Lung (tissue), 11 donors: ENCODE measurements at regions not wholly inside any gene's neighbourhood (a gene's known extent, or its start where the extent isn't known, plus 50 kb on each side); places are given as distances from the start of the nearest gene placed in this dataset.

Experiments used
- ATAC-seq: fragments of 200-7000 bp; cut with Tn5 transposase; one replicate; pipeline ENCODE4 v1.9.1; 2020; ENCODE audit warnings: moderate number of reproducible peaks; ENCODE audit not compliant: insufficient read depth, low FRiP score
- DNase-seq, 3 donors: peaks; one replicate each; pipeline ENCODE4 v3.0.0-alpha.2; 2013 to 2017
- H3K27ac ChIP-seq, 2 donors: one replicate each; pipeline ENCODE4 v1.5.1; 2013; ENCODE audit warnings: mild to moderate bottlenecking in 2 of 2, moderate library complexity in 2 of 2, control low read depth in 1 of 2, inconsistent platforms in 1 of 2, low read depth in 1 of 2, low read length in 1 of 2
- H3K27me3 ChIP-seq, 3 donors: one replicate each; pipeline ENCODE4 v1.5.1; 2013; ENCODE audit warnings: low read length in 2 of 3; ENCODE audit not compliant: control insufficient read depth in 3 of 3, insufficient read depth in 3 of 3
- H3K36me3 ChIP-seq, 4 donors: one replicate each; pipeline ENCODE4 v1.5.1; 2013; ENCODE audit warnings: low read length in 4 of 4, mild to moderate bottlenecking in 1 of 4, moderate library complexity in 1 of 4; ENCODE audit not compliant: control insufficient read depth in 4 of 4, insufficient read depth in 4 of 4
- H3K4me1 ChIP-seq, 5 donors: one replicate each; pipeline ENCODE4 v1.5.1; 2013; ENCODE audit warnings: low read length in 5 of 5, mild to moderate bottlenecking in 2 of 5, moderate library complexity in 1 of 5; ENCODE audit not compliant: control insufficient read depth in 5 of 5, insufficient read depth in 5 of 5
- H3K4me3 ChIP-seq: one replicate; pipeline ENCODE4 v1.5.1; 2013; ENCODE audit warnings: mild to moderate bottlenecking, control low read depth, moderate library complexity
- H3K9ac ChIP-seq, 2 donors: one replicate each; pipeline ENCODE4 v1.5.1; 2013; ENCODE audit warnings: low read length in 2 of 2, control low read depth in 1 of 2; ENCODE audit not compliant: insufficient read depth in 1 of 2
- H3K9me3 ChIP-seq, 4 donors: one replicate each; pipeline ENCODE4 v1.5.1; 2013; ENCODE audit warnings: low read length in 3 of 4, mild to moderate bottlenecking in 1 of 4, moderate library complexity in 1 of 4; ENCODE audit not compliant: control insufficient read depth in 4 of 4, insufficient read depth in 3 of 4
- whole genome bisulfite sequencing, 2 donors: extraction: QIAGEN DNeasy Blood & Tissue Kit; methylation state at CpG; one replicate each; pipeline ENCODE4 v1.1.7; 2013; 5-methylcytosine and 5-hydroxymethylcytosine counted together
- TF ChIP-seq, protein P1 (sequence below): IDR thresholded peaks from 2 replicates; pipeline ENCODE4 v1.5.1; 2012; ENCODE audit warnings: mild to moderate bottlenecking; ENCODE audit errors: control extremely low read depth, extremely low read depth
- donor health status: control.
- donor health status: control.
- donor health status: Bipolar disorder and iron deficiency.
- donor health status: healthy.
- donor health status: DM: yes; HTN: yes; CAD: no.

DNA sequence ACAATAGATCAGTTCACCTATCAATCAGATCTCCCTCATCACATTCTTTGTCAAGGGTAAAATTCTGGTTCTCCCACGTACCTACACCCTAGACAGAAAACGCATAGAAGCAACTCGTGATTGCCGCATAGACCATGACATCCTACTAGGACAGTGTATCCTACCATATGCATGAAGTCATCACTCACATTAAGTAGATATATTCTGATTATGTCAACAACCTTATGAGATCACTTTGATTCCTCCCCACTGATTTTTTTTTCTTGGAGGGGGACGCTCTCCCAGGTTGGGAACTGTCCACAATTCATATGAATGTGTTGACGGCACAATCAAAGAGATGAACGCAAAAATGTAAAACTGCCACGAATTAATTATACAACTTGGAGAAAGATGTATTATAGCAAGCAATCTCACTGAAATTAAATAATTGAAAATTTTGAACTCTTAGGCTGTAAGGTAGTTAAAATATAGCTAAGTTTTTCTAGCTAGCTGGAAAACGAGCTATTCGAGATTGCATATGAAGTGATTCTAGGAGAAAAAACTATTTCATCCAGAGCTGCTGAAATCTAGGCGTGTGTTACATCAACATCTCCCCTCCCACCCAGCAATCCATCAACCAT, 82.5 kb upstream of the CCDC28A start:
- ATAC-seq = no peak
- WGBS, 2 donors = 73 to 76% methylated on average over 11 of the region's 11 CpGs
- Histone ChIP-seq H3K9me3 (no peaks in the 10 kb centered on the region), H3K27me3 (no peaks in the 10 kb centered on the region), H3K27ac (no peak overlapping the region), H3K9ac (peak overlapping the region in 1 of 2 donors; percentile 43), H3K4me3 (no peak overlapping the region), H3K4me1 (peaks cover 0 to 11% (median 4%) of the 10 kb centered on the region in 5 donors), H3K36me3 (no peaks in the 10 kb centered on the region)
- DNase-seq = no peak
- TF ChIP-seq, protein P1, sequence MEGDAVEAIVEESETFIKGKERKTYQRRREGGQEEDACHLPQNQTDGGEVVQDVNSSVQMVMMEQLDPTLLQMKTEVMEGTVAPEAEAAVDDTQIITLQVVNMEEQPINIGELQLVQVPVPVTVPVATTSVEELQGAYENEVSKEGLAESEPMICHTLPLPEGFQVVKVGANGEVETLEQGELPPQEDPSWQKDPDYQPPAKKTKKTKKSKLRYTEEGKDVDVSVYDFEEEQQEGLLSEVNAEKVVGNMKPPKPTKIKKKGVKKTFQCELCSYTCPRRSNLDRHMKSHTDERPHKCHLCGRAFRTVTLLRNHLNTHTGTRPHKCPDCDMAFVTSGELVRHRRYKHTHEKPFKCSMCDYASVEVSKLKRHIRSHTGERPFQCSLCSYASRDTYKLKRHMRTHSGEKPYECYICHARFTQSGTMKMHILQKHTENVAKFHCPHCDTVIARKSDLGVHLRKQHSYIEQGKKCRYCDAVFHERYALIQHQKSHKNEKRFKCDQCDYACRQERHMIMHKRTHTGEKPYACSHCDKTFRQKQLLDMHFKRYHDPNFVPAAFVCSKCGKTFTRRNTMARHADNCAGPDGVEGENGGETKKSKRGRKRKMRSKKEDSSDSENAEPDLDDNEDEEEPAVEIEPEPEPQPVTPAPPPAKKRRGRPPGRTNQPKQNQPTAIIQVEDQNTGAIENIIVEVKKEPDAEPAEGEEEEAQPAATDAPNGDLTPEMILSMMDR = no peak

DNA sequence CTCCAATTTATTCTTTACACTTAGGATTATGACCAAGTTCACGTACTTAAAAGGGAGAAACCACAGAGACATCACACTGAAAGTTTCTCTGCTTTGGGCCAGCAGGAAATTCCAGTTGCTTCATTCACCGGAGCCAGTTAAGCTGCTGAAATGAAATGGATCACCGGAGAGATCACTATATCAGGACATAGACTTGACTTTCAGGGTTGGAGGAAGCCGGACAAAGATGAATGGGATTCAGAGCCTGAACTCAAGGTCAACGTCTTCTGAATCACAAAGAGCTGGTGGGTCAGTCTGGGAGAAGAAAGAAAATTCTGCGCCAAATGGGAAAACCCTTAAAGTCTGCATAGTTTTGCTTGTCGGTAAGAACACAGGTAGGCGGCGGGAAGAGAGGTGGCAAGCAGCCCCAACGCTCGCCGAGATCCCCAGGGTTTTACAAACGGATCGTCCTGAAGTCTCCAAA, 81.9 kb upstream of the CCDC28A start:
- Histone ChIP-seq H3K4me3 (peak overlapping the region; percentile 94), H3K4me1 (peaks cover 0 to 11% (median 4%) of the 10 kb centered on the region in 5 donors), H3K9me3 (no peaks in the 10 kb centered on the region), H3K36me3 (no peaks in the 10 kb centered on the region), H3K9ac (peak overlapping the region; percentile 43 to 50), H3K27ac (no peak overlapping the region), H3K27me3 (no peaks in the 10 kb centered on the region)
- 8% methylated on average over 14 of the region's 14 CpGs for WGBS, 2 donors
- DNase-seq = peak in 2 of 3 donors; percentile 20 to 49
- ATAC-seq = no peak
- TF ChIP-seq, protein P1 = no peak

DNA sequence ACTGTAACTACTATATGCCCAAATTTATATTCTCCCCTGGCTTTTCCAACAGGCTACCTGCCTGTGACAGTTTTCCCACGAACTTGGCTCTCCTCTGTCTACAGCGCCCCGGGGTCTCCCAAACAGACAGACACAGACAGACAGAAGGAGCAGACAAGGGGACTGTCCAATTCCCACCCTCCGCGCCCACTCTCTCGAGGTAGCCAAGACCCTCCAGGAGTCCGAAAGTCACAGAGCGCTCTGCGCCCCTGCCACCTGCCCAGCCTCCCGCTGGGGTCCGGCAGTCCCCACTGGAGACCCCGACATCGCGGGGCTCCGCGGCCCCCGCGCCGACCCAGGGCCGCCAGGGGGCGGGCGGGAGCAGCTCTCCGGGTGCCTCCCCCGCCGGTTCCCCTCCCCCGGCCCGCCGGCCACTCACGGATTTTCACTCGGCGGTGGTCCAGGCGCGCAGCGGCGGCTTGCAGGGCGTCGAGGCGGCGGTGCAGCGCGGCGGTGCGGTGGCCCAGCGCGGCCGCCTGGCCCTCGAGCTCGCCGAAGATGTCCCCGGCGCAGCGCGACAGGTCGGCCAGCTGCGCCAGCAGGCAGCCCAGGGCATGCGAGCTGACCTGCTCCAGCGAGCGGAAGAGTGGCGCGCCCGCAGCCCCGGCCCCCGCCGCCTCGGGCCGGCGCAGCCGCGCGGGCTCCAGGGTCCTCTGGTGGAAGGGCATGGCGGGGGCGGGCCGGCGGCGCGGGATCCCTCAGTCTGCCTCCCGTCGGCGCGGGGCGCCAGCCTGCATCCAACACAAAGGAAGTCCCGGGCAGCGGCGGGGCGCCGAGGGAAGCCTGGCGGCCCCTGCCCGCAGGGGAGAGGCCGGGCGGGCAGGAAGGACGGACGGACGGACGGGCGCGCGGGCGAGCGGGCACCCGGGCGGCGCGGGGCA, 81.3 kb upstream of the CCDC28A start:
- peaks cover 0 to 18% (median 5%) of the 10 kb centered on the region in 5 donors for H3K4me1 ChIP-seq
- peak overlapping the region; percentile 76 to 92 for H3K27ac ChIP-seq
- peak; percentile 83 to 87 (median 86) for DNase-seq
- TF ChIP-seq, protein P1 = peak; percentile 6
- ATAC-seq = peak; percentile 82
- H3K9me3 ChIP-seq = no peaks in the 10 kb centered on the region
- peak overlapping the region; percentile 94 for H3K4me3 ChIP-seq
- H3K36me3 ChIP-seq = no peaks in the 10 kb centered on the region
- 1% methylated on average over 69 to 103 of the region's 103 CpGs for WGBS, 2 donors
- peak overlapping the region; percentile 43 to 50 for H3K9ac ChIP-seq
- H3K27me3 ChIP-seq = no peaks in the 10 kb centered on the region
